Endothelial cell of umbilical vein (primary cell): ENCODE measurements at regions not wholly inside any gene's neighbourhood (a gene's known extent, or its start where the extent isn't known, plus 50 kb on each side); places are given as distances from the start of the nearest gene placed in this dataset.

Experiments used
- BruUV-seq: library from RNA; stranded (reverse); fragments of 400-500 nt; replicated peaks from 2 replicates; lab custom pipeline; 2021; lab: Mats Ljungman, UMichigan
- CTCF ChIA-PET: fragments of 300-600, 350-600 bp; sonication (Branson Sonifier 250); formaldehyde crosslinking; loops from one replicate; lab custom pipeline; 2021; ENCODE audit warnings: antibody characterized with exemption, inconsistent platforms; lab: Charles Lee
- POLR2A ChIA-PET: fragments of 300-600, 350-600 bp; sonication (Branson Sonifier 250); formaldehyde crosslinking; loops from one replicate; lab custom pipeline; 2021; ENCODE audit warnings: antibody characterized with exemption, inconsistent platforms; lab: Charles Lee
- DNase-seq: peaks from one replicate; pipeline ENCODE4 v3.0.0-alpha.2; 2011; ENCODE audit warnings: low read depth, low spot score
- FAIRE-seq: peaks from 2 replicates; lab custom pipeline; 2011; peaks lifted over from hg19 to GRCh38; lab: Jason Lieb, UNC
- H2AFZ ChIP-seq: 2 replicates; pipeline ENCODE4 v1.6.0; 2012; ENCODE audit warnings: low read depth, low read length, control low read depth, inconsistent platforms
- H3K27ac ChIP-seq: 2 replicates; pipeline ENCODE4 v1.5.1; 2011; ENCODE audit warnings: low read depth, mild to moderate bottlenecking, control low read depth, low read length, moderate library complexity; ENCODE audit not compliant: insufficient read depth
- H3K27me3 ChIP-seq, 2 experiments: 2 replicates each; pipeline versions ENCODE4 v1.6.0 to v1.6.1; 2011; ENCODE audit warnings: low read length in 2 of 2, mixed read lengths in 1 of 2; ENCODE audit not compliant: control insufficient read depth in 2 of 2, insufficient read depth in 2 of 2
- H3K36me3 ChIP-seq, 2 experiments: 2 replicates in 1 of 2; 3 replicates in 1 of 2; pipeline ENCODE4 v1.5.1; 2011; ENCODE audit warnings: low read length in 2 of 2, mild to moderate bottlenecking in 1 of 2, moderate library complexity in 1 of 2; ENCODE audit not compliant: control insufficient read depth in 2 of 2, insufficient read depth in 2 of 2; ENCODE audit errors: extremely low read depth in 1 of 2
- H3K4me1 ChIP-seq: 3 replicates; pipeline ENCODE4 v1.5.1; 2011; ENCODE audit warnings: mild to moderate bottlenecking, low read length; ENCODE audit not compliant: control insufficient read depth, insufficient read depth; ENCODE audit errors: extremely low read depth
- H3K4me2 ChIP-seq: 2 replicates; pipeline ENCODE4 v1.6.1; 2011; ENCODE audit warnings: low read length, control low read depth, mixed read lengths; ENCODE audit not compliant: insufficient read depth
- H3K4me3 ChIP-seq, 3 experiments: fragments of 200-600 bp in 1 of 3; sonication (generic), shearing (Covaris generic) in 1 of 3; replicated peaks in 1 of 3; 2 replicates each; pipeline ENCODE4 v1.5.1; 2011 to 2016; ENCODE audit warnings: control low read depth in 3 of 3, low read length in 3 of 3, mild to moderate bottlenecking in 2 of 3, inconsistent platforms in 1 of 3, low read depth in 1 of 3, moderate library complexity in 1 of 3; ENCODE audit not compliant: insufficient read depth in 1 of 3
- H3K79me2 ChIP-seq: 2 replicates; pipeline ENCODE4 v1.6.0; 2012; ENCODE audit warnings: low read length, inconsistent platforms; ENCODE audit not compliant: control insufficient read depth, insufficient read depth
- H3K9ac ChIP-seq: replicated peaks from 2 replicates; pipeline ENCODE3; 2011; ENCODE audit warnings: low read length, control low read depth; ENCODE audit not compliant: insufficient read depth; ENCODE audit errors: extremely low read depth
- H3K9me1 ChIP-seq: replicated peaks from 3 replicates; pipeline ENCODE4 v1.6.0; 2011; ENCODE audit warnings: mild to moderate bottlenecking, low read length; ENCODE audit not compliant: control insufficient read depth, insufficient read depth; ENCODE audit errors: extremely low read depth
- H3K9me3 ChIP-seq: replicated peaks from 2 replicates; pipeline ENCODE4 v1.5.1; 2012; ENCODE audit warnings: low read length, inconsistent platforms; ENCODE audit not compliant: control insufficient read depth, insufficient read depth
- H4K20me1 ChIP-seq: replicated peaks from 2 replicates; pipeline ENCODE3; 2011; ENCODE audit warnings: mild to moderate bottlenecking, low read length; ENCODE audit not compliant: control insufficient read depth, insufficient read depth; ENCODE audit errors: extremely low read depth
- EZH2 ChIP-seq: IDR thresholded peaks from 2 replicates; pipeline ENCODE4 v1.6.1; 2012; ENCODE audit warnings: borderline replicate concordance, low read depth, mild to moderate bottlenecking, moderate library complexity, low read length, inconsistent platforms; ENCODE audit not compliant: severe bottlenecking
- FOS ChIP-seq: IDR thresholded peaks from 2 replicates; pipeline ENCODE4 v1.6.1; 2011; ENCODE audit warnings: mild to moderate bottlenecking, low read length, moderate library complexity, borderline replicate concordance; ENCODE audit not compliant: insufficient read depth
- GATA2 ChIP-seq: IDR thresholded peaks from 2 replicates; pipeline ENCODE4 v1.7.0; 2011; ENCODE audit warnings: low read depth, mild to moderate bottlenecking, moderate library complexity, mixed read lengths, low read length; ENCODE audit not compliant: insufficient read length, insufficient read depth
- JUN ChIP-seq: IDR thresholded peaks from 2 replicates; pipeline ENCODE4 v1.6.1; 2011; ENCODE audit warnings: borderline replicate concordance, low read depth; ENCODE audit not compliant: insufficient read length, insufficient read depth
- MYC ChIP-seq: IDR thresholded peaks from one replicate; pipeline ENCODE4 v1.6.1; 2011; ENCODE audit warnings: mild to moderate bottlenecking, low read depth, low read length
- POLR2A ChIP-seq: IDR thresholded peaks from 2 replicates; pipeline ENCODE4 v1.6.1; 2012; ENCODE audit warnings: low read depth, mild to moderate bottlenecking, control low read depth, low read length
- POLR2AphosphoS5 ChIP-seq: IDR thresholded peaks from 2 replicates; pipeline ENCODE4 v1.6.1; 2012; ENCODE audit warnings: low read depth, mild to moderate bottlenecking, control low read depth, low read length, moderate library complexity; ENCODE audit not compliant: insufficient read depth
- dilution Hi-C: fragments of 300-500 bp; cut with MboI; formaldehyde crosslinking; loops from one replicate; pipeline ENCODE4 v1.15.0; 2019; ENCODE audit warnings: low sequenced_read_pairs; ENCODE audit not compliant: extremely low pct_ligation_motif_present
- intact Hi-C: fragments of 100-400 bp; cut with micrococcal nuclease; formaldehyde crosslinking; loops from one replicate; pipeline ENCODE4 v1.10.0; 2022
- TF ChIP-seq, protein P1 (sequence below), 2 donors: IDR thresholded peaks; 1 replicate in 1 of 2; 2 replicates in 1 of 2; pipeline ENCODE4 v1.5.1; 2011; ENCODE audit warnings: low read length in 2 of 2, mild to moderate bottlenecking in 2 of 2, moderate library complexity in 2 of 2, control low read depth in 1 of 2, inconsistent platforms in 1 of 2, low read depth in 1 of 2; ENCODE audit not compliant: insufficient read depth in 1 of 2; ENCODE audit errors: extremely low read depth in 1 of 2
- TF ChIP-seq, protein P2 (sequence below): IDR thresholded peaks from 2 replicates; pipeline ENCODE4 v1.6.1; 2011; ENCODE audit not compliant: insufficient read depth, insufficient read length

DNA sequence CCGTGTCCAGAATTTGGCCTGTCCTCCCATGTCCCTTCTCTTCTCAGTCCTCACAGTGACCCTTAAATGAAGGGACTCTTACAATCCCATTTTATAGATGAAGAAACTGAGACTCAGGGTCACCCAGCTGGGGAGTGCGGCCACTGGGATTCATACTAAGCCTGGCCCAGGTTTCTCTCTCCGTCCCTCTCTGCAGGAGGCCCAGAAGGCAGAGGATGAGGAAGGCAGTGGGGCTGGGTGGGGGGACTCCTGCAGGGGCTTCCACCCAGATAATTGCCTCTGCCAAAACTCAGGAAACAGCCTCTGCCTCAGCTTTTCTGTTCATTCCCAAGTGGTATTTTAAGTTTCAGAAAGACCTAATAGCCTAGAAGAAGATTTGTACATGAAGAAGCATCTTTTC is 299.8 kb downstream of the MATN1 start:
- no TSS peak for BruUV-seq
- Histone ChIP-seq H3K9me1 (no peaks in the 10 kb centered on the region), H3K79me2 (no peaks in the 10 kb centered on the region), H3K4me1 (no peaks in the 10 kb centered on the region), H2AFZ (no peak overlapping the region), H3K36me3 (no peaks in the 10 kb centered on the region), H3K4me3 (no peak overlapping the region), H4K20me1 (no peaks in the 10 kb centered on the region), H3K9ac (no peak overlapping the region), H3K27me3 (no peaks in the 10 kb centered on the region), H3K4me2 (no peak overlapping the region), H3K27ac (no peak overlapping the region), H3K9me3 (no peaks in the 10 kb centered on the region)
- POLR2A ChIA-PET, result no interaction called here
- DNase-seq (no peak), FAIRE-seq (no peak)
- TF ChIP-seq, protein P1, sequence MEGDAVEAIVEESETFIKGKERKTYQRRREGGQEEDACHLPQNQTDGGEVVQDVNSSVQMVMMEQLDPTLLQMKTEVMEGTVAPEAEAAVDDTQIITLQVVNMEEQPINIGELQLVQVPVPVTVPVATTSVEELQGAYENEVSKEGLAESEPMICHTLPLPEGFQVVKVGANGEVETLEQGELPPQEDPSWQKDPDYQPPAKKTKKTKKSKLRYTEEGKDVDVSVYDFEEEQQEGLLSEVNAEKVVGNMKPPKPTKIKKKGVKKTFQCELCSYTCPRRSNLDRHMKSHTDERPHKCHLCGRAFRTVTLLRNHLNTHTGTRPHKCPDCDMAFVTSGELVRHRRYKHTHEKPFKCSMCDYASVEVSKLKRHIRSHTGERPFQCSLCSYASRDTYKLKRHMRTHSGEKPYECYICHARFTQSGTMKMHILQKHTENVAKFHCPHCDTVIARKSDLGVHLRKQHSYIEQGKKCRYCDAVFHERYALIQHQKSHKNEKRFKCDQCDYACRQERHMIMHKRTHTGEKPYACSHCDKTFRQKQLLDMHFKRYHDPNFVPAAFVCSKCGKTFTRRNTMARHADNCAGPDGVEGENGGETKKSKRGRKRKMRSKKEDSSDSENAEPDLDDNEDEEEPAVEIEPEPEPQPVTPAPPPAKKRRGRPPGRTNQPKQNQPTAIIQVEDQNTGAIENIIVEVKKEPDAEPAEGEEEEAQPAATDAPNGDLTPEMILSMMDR (IDR thresholded peaks at IDR 0.05; ENCODE audit: extremely low read depth in 1 of 2, insufficient read depth in 1 of 2, low read depth in 1 of 2, low read length in 2 of 2), result no peak
- CTCF ChIA-PET, result no interaction called here
- intact Hi-C loops (no loop called here), dilution Hi-C loops (no loop called here)

DNA sequence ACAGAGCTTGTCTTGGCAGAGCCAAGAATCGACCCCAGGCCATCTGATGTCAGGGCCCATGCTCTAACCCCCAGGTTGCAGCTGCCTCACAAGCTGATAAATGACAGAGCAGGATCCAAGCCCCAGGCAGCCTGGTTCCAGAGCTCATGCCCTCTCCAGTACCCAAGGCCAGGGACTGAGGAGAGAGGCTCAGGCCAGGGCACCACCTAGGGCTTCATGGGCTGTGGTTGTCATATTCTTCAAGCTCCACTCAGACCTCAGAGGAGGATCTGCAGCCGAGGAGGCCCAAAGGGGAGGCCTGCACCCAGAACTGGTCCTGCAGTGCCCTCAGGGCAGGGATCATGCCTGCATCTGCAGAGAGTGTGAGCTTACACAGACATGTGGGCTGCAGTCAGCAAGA is 301.1 kb downstream of the MATN1 start:
- H3K4me3 ChIP-seq, result no peak overlapping the region
- POLR2A ChIA-PET, result no interaction called here
- H3K4me1 ChIP-seq, result no peaks in the 10 kb centered on the region
- no peak overlapping the region for H3K27ac ChIP-seq
- no peak overlapping the region for H2AFZ ChIP-seq
- CTCF ChIA-PET, result no interaction called here
- H3K9ac ChIP-seq, result no peak overlapping the region
- H3K36me3 ChIP-seq, result no peaks in the 10 kb centered on the region
- no peaks in the 10 kb centered on the region for H3K9me3 ChIP-seq
- no TSS peak for BruUV-seq
- intact Hi-C loops (no loop called here), dilution Hi-C loops (no loop called here)
- FAIRE-seq (no peak), DNase-seq (no peak)
- no peak overlapping the region for H3K4me2 ChIP-seq
- no peaks in the 10 kb centered on the region for H3K27me3 ChIP-seq
- H3K79me2 ChIP-seq, result no peaks in the 10 kb centered on the region
- no peaks in the 10 kb centered on the region for H4K20me1 ChIP-seq
- H3K9me1 ChIP-seq, result no peaks in the 10 kb centered on the region
- TF ChIP-seq FOS, result no peak
- no peak for TF ChIP-seq POLR2AphosphoS5
- TF ChIP-seq POLR2A, result no peak
- TF ChIP-seq, protein P1 (IDR thresholded peaks at IDR 0.05; ENCODE audit: extremely low read depth in 1 of 2, insufficient read depth in 1 of 2, low read depth in 1 of 2, low read length in 2 of 2), result no peak
- TF ChIP-seq MYC, result no peak
- TF ChIP-seq JUN, result no peak
- no peak for TF ChIP-seq EZH2
- TF ChIP-seq, protein P2, sequence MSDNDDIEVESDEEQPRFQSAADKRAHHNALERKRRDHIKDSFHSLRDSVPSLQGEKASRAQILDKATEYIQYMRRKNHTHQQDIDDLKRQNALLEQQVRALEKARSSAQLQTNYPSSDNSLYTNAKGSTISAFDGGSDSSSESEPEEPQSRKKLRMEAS, result no peak
- TF ChIP-seq GATA2, result no peak
